Stimulated activated CD8-positive, alpha-beta memory T cell treated with anti-CD3 and anti-CD28 coated beads, Interleukin-7, amount 100 ng/mL, for 24 hours (primary cell): ENCODE measurements at regions not wholly inside any gene's neighbourhood (a gene's known extent, or its start where the extent isn't known, plus 50 kb on each side); places are given as distances from the start of the nearest gene placed in this dataset.

Experiments used
- DNase-seq: peaks from one replicate; pipeline ENCODE4 v3.0.0-alpha.2; 2020; ENCODE audit warnings: low read depth

DNA sequence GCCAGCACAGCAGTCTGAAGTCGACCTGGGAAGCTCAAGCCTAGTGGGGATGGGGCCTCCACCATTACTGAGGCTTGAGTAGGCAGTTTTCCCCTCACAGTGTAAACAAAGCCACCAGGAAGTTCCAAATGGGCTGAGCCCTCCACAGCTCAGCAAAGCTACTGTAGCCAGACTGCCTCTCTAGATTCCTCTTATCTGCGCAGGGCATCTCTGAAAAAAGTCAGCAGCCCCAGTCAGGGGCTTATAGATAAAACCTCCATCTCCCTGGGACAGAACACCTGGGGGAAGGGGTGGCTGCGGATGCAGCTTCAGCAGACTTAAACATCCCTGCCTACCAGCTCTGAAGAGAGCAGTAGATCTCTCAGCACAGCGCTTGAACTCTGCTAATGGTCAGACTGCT lies 218.4 kb upstream of the VRK2 start:
- DNase-seq = no peak

DNA sequence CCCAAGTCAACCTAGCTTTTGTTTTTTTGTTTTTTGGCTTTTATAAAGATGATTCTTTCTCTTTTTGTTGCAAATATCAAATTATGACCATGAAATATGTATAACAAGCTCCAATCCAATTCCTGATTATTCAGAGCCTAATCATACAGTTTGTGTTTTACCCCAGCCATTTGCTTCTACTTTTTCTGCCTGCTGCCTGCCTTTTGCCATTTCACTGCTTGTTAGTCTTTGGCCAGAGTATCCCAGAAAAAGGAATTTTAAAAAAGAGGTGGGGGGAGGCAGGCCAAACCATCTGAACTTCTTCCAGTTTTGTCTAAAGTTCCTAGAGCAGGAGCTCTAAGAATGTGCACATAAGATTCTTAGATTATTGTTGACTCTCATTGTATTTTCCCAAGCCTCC lies 211.9 kb upstream of the VRK2 start:
- no peak for DNase-seq

GRCh38 chr2:57842531-57842930 lies 204.1 kb upstream of the VRK2 start:
- no peak for DNase-seq

GRCh38 chr2:57843158-57843557 lies 203.4 kb upstream of the VRK2 start:
- no peak for DNase-seq

GRCh38 chr2:57848723-57849122 lies 197.9 kb upstream of the VRK2 start:
- DNase-seq = no peak

- DNase-seq = no peak
These were observed 196.8 kb upstream of the VRK2 start for GRCh38 chr2:57849843-57850242.

- DNase-seq = no peak
These were observed 196.0 kb upstream of the VRK2 start for GRCh38 chr2:57850415-57851130.

GRCh38 chr2:57855212-57855611 lies 191.4 kb upstream of the VRK2 start:
- no peak for DNase-seq

DNA sequence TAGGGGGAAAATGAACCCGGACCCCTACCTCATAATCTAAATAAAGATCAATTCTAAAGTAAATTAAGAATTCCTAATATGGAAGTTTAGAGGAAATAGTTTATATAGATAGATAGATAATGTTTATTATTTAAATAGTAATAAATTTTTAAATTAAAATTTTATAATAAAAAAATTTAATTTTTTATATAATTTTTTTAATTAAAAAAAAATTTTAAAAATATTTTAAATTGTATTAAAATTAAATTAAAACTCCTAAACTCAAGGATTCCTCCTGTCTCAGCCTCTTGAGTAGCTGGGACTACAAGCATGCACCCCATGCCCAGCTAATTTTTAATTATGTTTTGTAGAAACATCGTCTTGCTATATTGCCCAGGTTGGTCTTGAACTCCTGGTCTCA lies 186.9 kb upstream of the VRK2 start:
- no peak for DNase-seq

DNA sequence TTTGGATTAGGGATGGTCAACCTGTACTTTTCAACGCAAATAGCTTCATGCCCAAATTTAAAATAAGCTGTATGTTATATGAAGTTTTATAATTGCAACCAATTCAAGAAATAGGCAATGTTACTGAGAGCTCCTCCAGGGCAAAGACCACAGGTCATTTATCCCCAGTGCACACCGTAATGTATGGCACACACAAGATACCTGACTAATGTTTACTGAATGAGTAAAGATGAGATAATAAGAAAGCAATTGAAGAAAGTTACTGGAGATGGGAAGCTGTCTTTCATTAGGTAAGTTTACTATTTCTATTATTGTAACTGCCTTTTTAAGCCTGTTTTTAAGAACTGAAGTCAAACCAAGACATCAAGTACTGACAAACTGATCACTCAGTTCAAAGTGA lies 184.5 kb upstream of the VRK2 start:
- DNase-seq = no peak

- no peak for DNase-seq
These were observed 183.9 kb upstream of the VRK2 start for GRCh38 chr2:57862727-57863126.

DNA sequence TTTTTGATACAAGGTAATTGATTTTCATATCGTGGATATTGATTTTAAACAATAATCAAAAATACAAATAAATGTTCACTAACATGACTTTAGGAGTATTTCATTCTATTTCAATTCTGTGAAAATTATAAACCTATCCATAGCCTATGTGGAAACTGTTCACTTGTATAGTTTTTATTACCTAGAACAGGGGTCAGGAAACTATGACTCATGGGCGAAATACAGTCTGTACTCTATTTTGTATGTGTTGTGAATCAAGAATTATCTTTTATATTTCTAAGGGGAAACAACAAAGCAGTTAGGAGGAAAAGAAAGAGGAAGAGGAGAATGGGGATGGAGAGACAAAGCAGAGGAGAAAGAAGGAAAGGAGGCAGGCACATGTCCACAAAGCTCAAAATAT lies 181.7 kb upstream of the VRK2 start:
- no peak for DNase-seq

GRCh38 chr2:57867730-57868129 lies 178.9 kb upstream of the VRK2 start:
- no peak for DNase-seq

DNA sequence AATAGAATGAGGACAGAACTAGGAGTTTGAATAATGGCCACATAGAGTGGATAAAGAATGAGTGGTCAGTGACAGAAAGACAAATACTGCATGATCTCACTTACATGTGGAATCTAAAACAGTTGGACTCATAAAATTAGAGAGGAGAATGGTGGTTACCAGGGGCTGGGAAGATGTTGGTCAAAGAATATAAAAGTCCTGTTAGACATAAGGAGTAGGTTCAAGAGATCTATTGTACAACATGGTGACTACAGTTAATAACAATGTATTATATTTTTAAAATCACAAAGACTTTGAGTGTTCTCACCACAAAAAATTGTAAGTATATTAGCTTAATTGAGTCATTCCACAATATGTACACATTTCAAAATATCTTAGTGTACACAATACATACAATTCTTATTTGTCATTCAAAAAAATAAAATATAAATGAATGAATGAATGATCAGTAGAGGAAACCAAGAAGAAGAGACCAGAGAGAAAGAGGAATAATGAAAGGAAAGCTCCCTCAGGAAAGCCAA lies 177.9 kb upstream of the VRK2 start:
- no peak for DNase-seq

- no peak for DNase-seq
These were observed 176.8 kb upstream of the VRK2 start for GRCh38 chr2:57869758-57870344.

GRCh38 chr2:57876313-57876712 lies 170.3 kb upstream of the VRK2 start:
- DNase-seq = no peak

GRCh38 chr2:57877811-57878170 lies 168.8 kb upstream of the VRK2 start:
- DNase-seq = no peak

- DNase-seq = no peak
These were observed 168.3 kb upstream of the VRK2 start for GRCh38 chr2:57878171-57878865.

- no peak for DNase-seq
These were observed 167.8 kb upstream of the VRK2 start for GRCh38 chr2:57878866-57879210.

DNA sequence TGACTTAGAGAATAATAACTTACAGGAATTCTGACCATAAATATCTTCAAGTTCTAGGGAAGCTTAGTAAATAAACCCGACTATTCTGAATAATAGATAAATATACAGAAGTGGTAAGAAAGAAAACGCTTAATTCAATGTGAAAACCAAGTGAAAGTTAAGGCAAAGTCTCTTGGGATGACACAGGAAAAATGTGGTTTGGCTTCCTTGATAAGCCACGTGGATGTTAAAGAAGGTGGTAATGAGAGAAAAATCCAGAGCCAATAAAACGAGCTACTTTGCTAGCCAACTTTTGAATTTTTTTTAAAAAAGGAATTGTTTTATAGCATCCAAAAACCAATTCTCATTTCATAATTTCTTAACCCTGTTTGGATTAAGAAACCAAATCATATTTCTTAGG lies 166.2 kb upstream of the VRK2 start:
- DNase-seq = no peak

DNA sequence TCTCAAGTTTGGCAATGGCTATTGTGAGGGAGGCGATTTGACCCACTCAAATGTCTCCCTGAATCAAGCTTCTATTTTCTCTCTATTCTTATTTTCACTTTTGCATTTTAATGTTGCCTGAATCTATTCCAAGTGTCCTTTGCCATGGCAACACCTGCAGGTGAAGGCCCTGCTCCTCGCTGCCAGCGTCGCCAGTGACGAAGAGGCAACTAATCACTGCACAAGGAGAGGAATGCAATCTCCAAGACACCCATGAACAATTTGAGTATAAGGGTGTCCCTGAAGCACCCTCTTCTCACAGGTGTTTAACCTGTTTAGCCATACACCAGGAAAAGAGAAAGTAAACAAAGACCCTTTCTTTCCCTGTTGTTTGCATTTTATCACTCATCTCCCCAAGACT lies 165.6 kb upstream of the VRK2 start:
- no peak for DNase-seq

GRCh38 chr2:57881998-57882888 lies 164.4 kb upstream of the VRK2 start:
- no peak for DNase-seq
